ENCODE measurements at regions not wholly inside any gene's neighbourhood (a gene's known extent, or its start where the extent isn't known, plus 50 kb on each side); places are given as distances from the start of the nearest gene placed in this dataset.

DNA sequence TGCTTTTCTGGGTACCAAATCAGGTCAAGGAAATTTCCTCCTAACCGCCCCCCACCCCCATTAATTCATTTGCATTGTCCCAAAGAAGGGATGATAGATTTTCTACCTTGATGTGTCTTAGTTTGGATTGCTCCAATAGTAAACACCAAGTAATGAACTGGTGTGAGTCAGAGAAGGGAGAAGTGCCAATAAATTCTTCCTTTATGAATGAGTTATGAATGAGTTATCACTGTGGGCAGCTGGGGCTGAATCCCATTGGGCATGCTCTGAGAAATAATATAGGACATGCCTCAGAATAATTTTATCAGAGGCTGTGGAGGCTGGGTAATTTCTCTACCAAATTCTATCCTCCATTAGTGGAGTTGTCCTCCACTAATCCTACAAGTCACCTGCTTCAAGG is 277.9 kb upstream of the FLRT2 start:
- no peak for TF ChIP-seq POLR2A (IDR thresholded peaks at IDR 0.05)
- no peak for TF ChIP-seq POLR2AphosphoS5 (IDR thresholded peaks at IDR 0.05)
